ENCODE measurements at regions not wholly inside any gene's neighbourhood (a gene's known extent, or its start where the extent isn't known, plus 50 kb on each side); places are given as distances from the start of the nearest gene placed in this dataset.

GRCh38 chr9:100759215-100759614 is 181.3 kb downstream of the CAVIN4 start:
- Histone ChIP-seq H3K9me2 (replicated peaks; ENCODE audit: insufficient read depth, low read length) (no peaks in the 10 kb centered on the region), H2AFZ (ENCODE audit: low read depth, low read length, severe bottlenecking) (no peak overlapping the region), H3F3A (ENCODE audit: insufficient read depth) (no peaks in the 10 kb centered on the region), H3K27ac (ENCODE audit: low read depth, low read length) (no peak overlapping the region), H3K36me3 (ENCODE audit: low read length) (no peaks in the 10 kb centered on the region), H3K4me3 (ENCODE audit: insufficient read depth, low read length, poor library complexity, severe bottlenecking) (no peak overlapping the region), H4K20me1 (ENCODE audit: low read depth, low read length) (no peaks in the 10 kb centered on the region), H3K9me3 (ENCODE audit: insufficient read depth, low read length) (no peaks in the 10 kb centered on the region), H3K27me3 (ENCODE audit: low read length) (no peaks in the 10 kb centered on the region), H3K79me2 (ENCODE audit: insufficient read depth, low read length) (no peaks in the 10 kb centered on the region), H3K9ac (ENCODE audit: low read length) (no peak overlapping the region), H3K4me2 (ENCODE audit: low read depth, low read length, poor library complexity, severe bottlenecking) (no peak overlapping the region)
- TF ChIP-seq EZH2phosphoT487 (conservative IDR thresholded peaks at IDR 0.05; ENCODE audit: low read length) (no peak), CTCF (IDR thresholded peaks at IDR 0.05; ENCODE audit: insufficient read depth, low read length, poor library complexity, severe bottlenecking) (no peak)

GRCh38 chr9:100761276-100761802 is 183.5 kb downstream of the CAVIN4 start:
- Histone ChIP-seq H3K36me3 (ENCODE audit: low read length) (no peaks in the 10 kb centered on the region), H3K27ac (ENCODE audit: low read depth, low read length) (no peak overlapping the region), H3K4me3 (ENCODE audit: insufficient read depth, low read length, poor library complexity, severe bottlenecking) (no peak overlapping the region), H4K20me1 (ENCODE audit: low read depth, low read length) (no peaks in the 10 kb centered on the region), H2AFZ (ENCODE audit: low read depth, low read length, severe bottlenecking) (no peak overlapping the region), H3K9ac (ENCODE audit: low read length) (no peak overlapping the region), H3K79me2 (ENCODE audit: insufficient read depth, low read length) (no peaks in the 10 kb centered on the region), H3K9me2 (replicated peaks; ENCODE audit: insufficient read depth, low read length) (no peaks in the 10 kb centered on the region), H3K4me2 (ENCODE audit: low read depth, low read length, poor library complexity, severe bottlenecking) (no peak overlapping the region), H3F3A (ENCODE audit: insufficient read depth) (no peaks in the 10 kb centered on the region), H3K27me3 (ENCODE audit: low read length) (no peaks in the 10 kb centered on the region), H3K9me3 (ENCODE audit: insufficient read depth, low read length) (no peaks in the 10 kb centered on the region)
- TF ChIP-seq CTCF (IDR thresholded peaks at IDR 0.05; ENCODE audit: insufficient read depth, low read length, poor library complexity, severe bottlenecking) = no peak
- TF ChIP-seq EZH2phosphoT487 (conservative IDR thresholded peaks at IDR 0.05; ENCODE audit: low read length) = no peak

- no peak for TF ChIP-seq CTCF (IDR thresholded peaks at IDR 0.05; ENCODE audit: insufficient read depth, low read length, poor library complexity, severe bottlenecking)
- TF ChIP-seq EZH2phosphoT487 (conservative IDR thresholded peaks at IDR 0.05; ENCODE audit: low read length) = no peak
- Histone ChIP-seq H3K4me2 (ENCODE audit: low read depth, low read length, poor library complexity, severe bottlenecking) (no peak overlapping the region), H3F3A (ENCODE audit: insufficient read depth) (no peaks in the 10 kb centered on the region), H3K79me2 (ENCODE audit: insufficient read depth, low read length) (no peaks in the 10 kb centered on the region), H3K9me2 (replicated peaks; ENCODE audit: insufficient read depth, low read length) (no peaks in the 10 kb centered on the region), H2AFZ (ENCODE audit: low read depth, low read length, severe bottlenecking) (no peak overlapping the region), H3K9ac (ENCODE audit: low read length) (no peak overlapping the region), H3K9me3 (ENCODE audit: insufficient read depth, low read length) (no peaks in the 10 kb centered on the region), H3K4me3 (ENCODE audit: insufficient read depth, low read length, poor library complexity, severe bottlenecking) (no peak overlapping the region), H3K27ac (ENCODE audit: low read depth, low read length) (no peak overlapping the region), H3K36me3 (ENCODE audit: low read length) (no peaks in the 10 kb centered on the region), H3K27me3 (ENCODE audit: low read length) (no peaks in the 10 kb centered on the region), H4K20me1 (ENCODE audit: low read depth, low read length) (no peaks in the 10 kb centered on the region)
These were observed 196.4 kb downstream of the CAVIN4 start for GRCh38 chr9:100774326-100774725.

All from SU-DHL-6 (cell line).